H9 (cell line): ENCODE measurements at regions not wholly inside any gene's neighbourhood (a gene's known extent, or its start where the extent isn't known, plus 50 kb on each side); places are given as distances from the start of the nearest gene placed in this dataset.

Experiments
- DNase-seq: peaks from one replicate; pipeline ENCODE4 v3.0.0-alpha.2; 2017
- H2AFZ ChIP-seq: one replicate; pipeline ENCODE4 v1.6.1; 2013; ENCODE audit warnings: mild to moderate bottlenecking, low read length, control low read depth, moderate library complexity
- H2AK5ac ChIP-seq: 2 replicates; pipeline ENCODE4 v1.6.1; 2013; ENCODE audit warnings: low read length, control low read depth, mixed read lengths; ENCODE audit not compliant: insufficient read length
- H2BK120ac ChIP-seq: one replicate; pipeline ENCODE4 v1.6.1; 2013; ENCODE audit warnings: low read depth, mild to moderate bottlenecking, low read length, control low read depth, inconsistent platforms; ENCODE audit not compliant: poor library complexity, severe bottlenecking
- H2BK12ac ChIP-seq: 2 replicates; pipeline ENCODE4 v1.6.1; 2013; ENCODE audit warnings: low read length, control low read depth, mixed read lengths, low read depth; ENCODE audit not compliant: insufficient read length
- H2BK15ac ChIP-seq: 2 replicates; pipeline ENCODE4 v1.6.1; 2013; ENCODE audit warnings: low read depth, low read length, control low read depth
- H2BK20ac ChIP-seq: one replicate; pipeline ENCODE4 v1.6.1; 2013; ENCODE audit warnings: low read depth, mild to moderate bottlenecking, low read length, control low read depth, inconsistent platforms; ENCODE audit not compliant: poor library complexity, severe bottlenecking
- H2BK5ac ChIP-seq: 2 replicates; pipeline ENCODE4 v1.6.1; 2013; ENCODE audit warnings: low read length, control low read depth, mixed read lengths; ENCODE audit not compliant: insufficient read length
- H3K14ac ChIP-seq: 2 replicates; pipeline ENCODE4 v1.6.1; 2013; ENCODE audit warnings: low read length, control low read depth; ENCODE audit not compliant: insufficient read depth
- H3K18ac ChIP-seq: 2 replicates; pipeline ENCODE4 v1.6.1; 2013; ENCODE audit warnings: low read depth, mild to moderate bottlenecking, mixed read lengths, low read length, control low read depth; ENCODE audit not compliant: insufficient read length
- H3K23ac ChIP-seq: 2 replicates; pipeline ENCODE4 v1.6.1; 2013; ENCODE audit warnings: low read length, control low read depth, mixed read lengths, low read depth; ENCODE audit not compliant: insufficient read length
- H3K23me2 ChIP-seq: 2 replicates; pipeline ENCODE4 v1.6.1; 2013; ENCODE audit warnings: low read depth, mild to moderate bottlenecking, mixed read lengths, low read length, control low read depth; ENCODE audit not compliant: insufficient read length, poor library complexity, severe bottlenecking
- H3K27ac ChIP-seq: 2 replicates; pipeline ENCODE4 v1.5.1; 2013; ENCODE audit warnings: low read length, control low read depth, mixed read lengths, low read depth; ENCODE audit not compliant: insufficient read length
- H3K27me3 ChIP-seq: 2 replicates; pipeline ENCODE4 v1.6.1; 2013; ENCODE audit warnings: low read length, control low read depth, inconsistent platforms; ENCODE audit not compliant: insufficient read depth
- H3K4ac ChIP-seq: 2 replicates; pipeline ENCODE4 v1.6.1; 2013; ENCODE audit warnings: low read depth, mild to moderate bottlenecking, control low read depth, inconsistent platforms, low read length, moderate library complexity
- H3K4me1 ChIP-seq: 2 replicates; pipeline ENCODE4 v1.6.1; 2013; ENCODE audit warnings: low read length, control low read depth, inconsistent platforms; ENCODE audit not compliant: insufficient read depth
- H3K4me2 ChIP-seq: 2 replicates; pipeline ENCODE4 v1.6.1; 2013; ENCODE audit warnings: low read length, control low read depth, mixed read lengths; ENCODE audit not compliant: insufficient read length, insufficient read depth
- H3K56ac ChIP-seq: 2 replicates; pipeline ENCODE4 v1.6.1; 2013; ENCODE audit warnings: low read depth, mild to moderate bottlenecking, mixed read lengths, low read length, control low read depth; ENCODE audit not compliant: insufficient read length
- H3K79me1 ChIP-seq: 2 replicates; pipeline ENCODE4 v1.6.1; 2013; ENCODE audit warnings: low read depth, mild to moderate bottlenecking, moderate library complexity, low read length, control low read depth, inconsistent platforms; ENCODE audit not compliant: insufficient read depth, poor library complexity, severe bottlenecking
- H3K79me2 ChIP-seq: 2 replicates; pipeline ENCODE4 v1.6.1; 2013; ENCODE audit warnings: low read length, control low read depth, inconsistent platforms; ENCODE audit not compliant: insufficient read depth
- H3K9ac ChIP-seq: 2 replicates; pipeline ENCODE4 v1.6.1; 2013; ENCODE audit warnings: low read length, control low read depth, mixed read lengths; ENCODE audit not compliant: insufficient read length; ENCODE audit errors: extremely low read depth
- H3K9me3 ChIP-seq: one replicate; pipeline ENCODE4 v1.6.1; 2013; ENCODE audit warnings: low read depth, low read length, inconsistent platforms; ENCODE audit not compliant: control insufficient read depth
- H3T11ph ChIP-seq: one replicate; pipeline ENCODE4 v1.6.1; 2013; ENCODE audit warnings: mild to moderate bottlenecking, low read length, control low read depth, inconsistent platforms
- H4K20me1 ChIP-seq: one replicate; pipeline ENCODE4 v1.6.1; 2013; ENCODE audit not compliant: control insufficient read depth, insufficient read length, insufficient read depth
- H4K5ac ChIP-seq: 2 replicates; pipeline ENCODE4 v1.6.1; 2013; ENCODE audit warnings: low read depth, mild to moderate bottlenecking, mixed read lengths, low read length, control low read depth; ENCODE audit not compliant: insufficient read length
- H4K8ac ChIP-seq: replicated peaks from 2 replicates; pipeline ENCODE4 v1.6.1; 2013; ENCODE audit warnings: low read length, control low read depth, mixed read lengths, low read depth; ENCODE audit not compliant: insufficient read length
- H4K91ac ChIP-seq: 2 replicates; pipeline ENCODE4 v1.6.1; 2013; ENCODE audit warnings: low read depth, mild to moderate bottlenecking, moderate library complexity, mixed read lengths, low read length, control low read depth; ENCODE audit not compliant: insufficient read length
- H3K27ac Mint-ChIP-seq, 3 experiments: 2 replicates in 2 of 3; 3 replicates in 1 of 3; pipeline ENCODE4 v1.8.0; 2020 to 2021; ENCODE audit warnings: mixed read lengths in 3 of 3, mild to moderate bottlenecking in 1 of 3, moderate library complexity in 1 of 3
- H3K27me3 Mint-ChIP-seq: 2 replicates; pipeline ENCODE4 v1.8.0; 2021; ENCODE audit warnings: low read depth, mild to moderate bottlenecking, moderate library complexity, mixed read lengths
- H3K36me3 Mint-ChIP-seq, 3 experiments: 2 replicates in 2 of 3; 3 replicates in 1 of 3; pipeline ENCODE4 v1.8.0; 2020 to 2021; ENCODE audit warnings: low read depth in 3 of 3, mixed read lengths in 3 of 3; ENCODE audit not compliant: insufficient read depth in 1 of 3
- H3K4me1 Mint-ChIP-seq, 2 experiments: 2 replicates each; pipeline ENCODE4 v1.8.0; 2020; ENCODE audit warnings: mixed read lengths in 2 of 2
- H3K4me3 Mint-ChIP-seq, 2 experiments: 2 replicates in 1 of 2; 3 replicates in 1 of 2; pipeline ENCODE4 v1.8.0; 2020 to 2021; ENCODE audit warnings: mild to moderate bottlenecking in 2 of 2, mixed read lengths in 2 of 2, moderate library complexity in 1 of 2
- H3K9me3 Mint-ChIP-seq, 2 experiments: 2 replicates in 1 of 2; 3 replicates in 1 of 2; pipeline ENCODE4 v1.8.0; 2020; ENCODE audit warnings: mild to moderate bottlenecking in 2 of 2, mixed read lengths in 2 of 2, moderate library complexity in 1 of 2
- CTCF ChIP-seq: fragments of 200-600 bp; sonication (generic); conservative IDR thresholded peaks from 3 replicates; pipeline ENCODE4 v1.8.0; 2021; ENCODE audit warnings: antibody characterized with exemption, mild to moderate bottlenecking
- WGBS: extraction: QIAGEN DNeasy Blood & Tissue Kit; methylation state at CpG from one replicate; pipeline ENCODE4 v1.1.7; 2013; ENCODE audit warnings: missing lambda C conversion rate, low lambda C conversion rate, mixed read lengths; ENCODE audit not compliant: insufficient read length; ENCODE audit errors: extremely low coverage; 5-methylcytosine and 5-hydroxymethylcytosine counted together

DNA sequence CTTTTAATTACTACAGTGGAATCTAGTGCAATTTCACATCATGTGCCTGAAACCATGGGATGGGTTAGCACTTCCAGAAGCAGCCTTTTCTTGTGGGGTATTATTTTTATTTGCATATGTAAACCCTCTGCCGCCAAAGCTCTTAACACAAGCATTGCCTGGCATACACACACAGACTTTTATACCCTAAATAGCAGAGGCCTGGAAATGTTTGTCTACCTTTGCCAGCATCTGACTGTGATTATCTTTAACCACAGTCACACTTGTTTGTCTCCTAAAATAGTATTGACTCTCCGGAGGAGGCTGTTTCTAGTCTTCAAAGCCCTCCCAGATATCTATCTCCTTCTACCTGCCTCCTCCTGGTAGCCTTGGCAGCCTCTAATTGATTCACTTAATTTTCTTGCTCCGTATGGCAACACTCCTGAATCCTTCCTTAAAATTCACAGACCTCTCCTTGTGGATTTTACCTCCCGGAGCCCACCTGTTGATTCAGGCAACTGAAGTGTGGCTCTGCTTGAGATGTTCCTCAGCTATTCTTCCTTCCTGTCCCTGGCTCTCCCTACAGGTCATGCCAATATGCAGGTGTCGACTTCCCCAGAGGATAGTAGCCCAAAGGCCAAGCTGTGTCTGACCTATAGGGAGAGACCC is 127.1 kb upstream of the UMPS start:
- Histone ChIP-seq H2AK5ac (no peak overlapping the region), H2BK20ac (no peak overlapping the region)

More for the DNA sequence above, 127.1 kb upstream of the UMPS start:
- H3K79me2 ChIP-seq = no peaks in the 10 kb centered on the region
- no peak overlapping the region for H4K91ac ChIP-seq
- no peak overlapping the region for H3T11ph ChIP-seq
- no peak overlapping the region for H2BK15ac ChIP-seq
- H4K20me1 ChIP-seq = no peaks in the 10 kb centered on the region
- H3K27ac ChIP-seq = no peak overlapping the region
- no peak overlapping the region for H2BK120ac ChIP-seq
- no peak overlapping the region for H2BK12ac ChIP-seq
- no peaks in the 10 kb centered on the region for H3K79me1 ChIP-seq
- H3K56ac ChIP-seq = no peak overlapping the region
- no peak for TF ChIP-seq CTCF
- no peak overlapping the region for H4K8ac ChIP-seq
- Mint-ChIP-seq H3K9me3 (no peaks in the 10 kb centered on the region), H3K27ac (no peak overlapping the region), H3K4me3 (no peak overlapping the region), H3K36me3 (no peaks in the 10 kb centered on the region), H3K27me3 (no peaks in the 10 kb centered on the region), H3K4me1 (peaks cover 5 to 8% of the 10 kb centered on the region in 2 experiments)
- H3K4me2 ChIP-seq = no peak overlapping the region
- no peak overlapping the region for H3K18ac ChIP-seq
- no CpG with 5 or more reads among the region's 5 CpGs for WGBS
- H3K9ac ChIP-seq = no peak overlapping the region
- no peaks in the 10 kb centered on the region for H3K9me3 ChIP-seq
- H4K5ac ChIP-seq = no peak overlapping the region
- no peaks in the 10 kb centered on the region for H3K4me1 ChIP-seq
- no peak overlapping the region for H2AFZ ChIP-seq
- no peak overlapping the region for H2BK5ac ChIP-seq
- H3K4ac ChIP-seq = no peak overlapping the region
- no peak for DNase-seq
- H3K23me2 ChIP-seq = no peaks in the 10 kb centered on the region
- no peak overlapping the region for H3K23ac ChIP-seq
- no peak overlapping the region for H3K14ac ChIP-seq
- no peaks in the 10 kb centered on the region for H3K27me3 ChIP-seq
